Neural progenitor cell (in vitro differentiated cells): ENCODE measurements at regions not wholly inside any gene's neighbourhood (a gene's known extent, or its start where the extent isn't known, plus 50 kb on each side); places are given as distances from the start of the nearest gene placed in this dataset.

Source experiments
- DNase-seq: peaks from one replicate; pipeline ENCODE4 v3.0.0-alpha.2; 2016; ENCODE audit warnings: low spot score
- H2AFZ ChIP-seq: fragments of 200-600 bp; sonication (generic); replicated peaks from 2 replicates; pipeline ENCODE4 v1.6.1; 2016; ENCODE audit warnings: antibody characterized with exemption
- H3F3A ChIP-seq: fragments of 200-600 bp; sonication (generic); 2 replicates; pipeline ENCODE4 v1.6.1; 2016; ENCODE audit warnings: antibody characterized with exemption, low read depth
- H3K27ac ChIP-seq: fragments of 200-600 bp; sonication (generic); 2 replicates; pipeline ENCODE4 v1.5.1; 2016; ENCODE audit warnings: mild to moderate bottlenecking
- H3K27me3 ChIP-seq: fragments of 200-600 bp; sonication (generic); 2 replicates; pipeline ENCODE4 v1.6.1; 2016; ENCODE audit warnings: mild to moderate bottlenecking, moderate library complexity
- H3K36me3 ChIP-seq: fragments of 200-600 bp; sonication (generic); 2 replicates; pipeline ENCODE4 v1.5.1; 2016
- H3K4me1 ChIP-seq: fragments of 200-600 bp; sonication (generic); 2 replicates; pipeline ENCODE4 v1.6.1; 2016; ENCODE audit warnings: mixed run types
- H3K4me2 ChIP-seq: fragments of 200-600 bp; sonication (generic); 2 replicates; pipeline ENCODE4 v1.6.1; 2016
- H3K4me3 ChIP-seq: fragments of 200-600 bp; sonication (generic); 2 replicates; pipeline ENCODE4 v1.5.1; 2016
- H3K79me2 ChIP-seq: fragments of 200-600 bp; sonication (generic); 2 replicates; pipeline ENCODE4 v1.6.1; 2016; ENCODE audit warnings: low read depth
- H3K9ac ChIP-seq: fragments of 200-600 bp; sonication (generic); 2 replicates; pipeline ENCODE4 v1.6.1; 2016
- H3K9me3 ChIP-seq: fragments of 200-600 bp; sonication (generic); 2 replicates; pipeline ENCODE4 v1.5.1; 2016; ENCODE audit warnings: low read depth
- H4K20me1 ChIP-seq: fragments of 200-600 bp; sonication (generic); 2 replicates; pipeline ENCODE4 v1.6.1; 2016; ENCODE audit warnings: low read depth
- H3K27ac Mint-ChIP-seq: 3 replicates; pipeline ENCODE4 v1.8.0; 2021; ENCODE audit warnings: mixed read lengths
- H3K27me3 Mint-ChIP-seq: 2 replicates; pipeline ENCODE4 v1.8.0; 2022; ENCODE audit warnings: low read depth, mild to moderate bottlenecking, inconsistent platforms, moderate library complexity, mixed read lengths; ENCODE audit not compliant: insufficient read depth
- H3K36me3 Mint-ChIP-seq: 3 replicates; pipeline ENCODE4 v1.8.0; 2021; ENCODE audit warnings: mixed read lengths
- H3K4me1 Mint-ChIP-seq: 3 replicates; pipeline ENCODE4 v1.8.0; 2021; ENCODE audit warnings: mixed read lengths
- H3K4me3 Mint-ChIP-seq: 3 replicates; pipeline ENCODE4 v1.8.0; 2021; ENCODE audit warnings: mild to moderate bottlenecking, moderate library complexity, mixed read lengths
- H3K9me3 Mint-ChIP-seq: 3 replicates; pipeline ENCODE4 v1.8.0; 2020; ENCODE audit warnings: mixed read lengths
- EZH2 ChIP-seq: fragments of 200-600 bp; sonication (generic); IDR thresholded peaks from 2 replicates; pipeline ENCODE4 v1.6.1; 2017; ENCODE audit warnings: antibody characterized with exemption, mild to moderate bottlenecking, moderate library complexity
- EZH2phosphoT487 ChIP-seq: fragments of 200-600 bp; sonication (generic); IDR thresholded peaks from 2 replicates; pipeline ENCODE4 v1.6.1; 2017; ENCODE audit warnings: antibody characterized with exemption
- TF ChIP-seq, protein P1 (sequence below): fragments of 200-600 bp; sonication (generic); IDR thresholded peaks from 2 replicates; pipeline ENCODE4 v1.5.1; 2017; ENCODE audit warnings: antibody characterized with exemption, mild to moderate bottlenecking

DNA sequence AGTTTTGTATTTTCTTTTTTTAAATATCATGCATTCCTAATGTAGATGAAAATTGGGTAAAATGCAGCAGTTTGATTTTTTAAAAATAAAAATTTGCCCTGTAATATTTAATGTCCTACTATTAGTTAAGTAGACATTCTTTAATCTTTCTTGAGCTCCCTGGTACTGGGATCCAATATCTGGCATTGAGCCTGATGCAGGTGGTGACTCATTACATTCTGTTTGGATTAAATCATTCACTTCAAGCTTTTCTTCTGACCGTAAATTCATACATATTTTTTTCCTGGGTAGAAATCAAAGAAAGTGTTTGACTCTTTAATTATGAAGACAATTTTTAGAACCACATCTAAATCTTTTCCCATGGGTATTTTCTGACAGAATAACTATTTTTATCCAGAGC, 768.8 kb upstream of the SLC35B3 start:
- Mint-ChIP-seq H3K27ac (no peak overlapping the region), H3K4me3 (no peak overlapping the region), H3K4me1 (no peaks in the 10 kb centered on the region), H3K27me3 (no peaks in the 10 kb centered on the region), H3K36me3 (no peaks in the 10 kb centered on the region), H3K9me3 (peaks cover 6% of the 10 kb centered on the region)
- no peaks in the 10 kb centered on the region for H3K36me3 ChIP-seq
- H2AFZ ChIP-seq, result no peak overlapping the region
- H3K9ac ChIP-seq, result no peak overlapping the region
- H3K9me3 ChIP-seq, result no peaks in the 10 kb centered on the region
- H3K79me2 ChIP-seq, result no peaks in the 10 kb centered on the region
- H4K20me1 ChIP-seq, result no peaks in the 10 kb centered on the region
- no peak overlapping the region for H3K4me2 ChIP-seq
- no peak overlapping the region for H3K4me3 ChIP-seq
- H3K27me3 ChIP-seq, result no peaks in the 10 kb centered on the region
- H3F3A ChIP-seq, result no peaks in the 10 kb centered on the region
- no peaks in the 10 kb centered on the region for H3K4me1 ChIP-seq
- no peak for DNase-seq
- H3K27ac ChIP-seq, result no peak overlapping the region
- TF ChIP-seq, protein P1, sequence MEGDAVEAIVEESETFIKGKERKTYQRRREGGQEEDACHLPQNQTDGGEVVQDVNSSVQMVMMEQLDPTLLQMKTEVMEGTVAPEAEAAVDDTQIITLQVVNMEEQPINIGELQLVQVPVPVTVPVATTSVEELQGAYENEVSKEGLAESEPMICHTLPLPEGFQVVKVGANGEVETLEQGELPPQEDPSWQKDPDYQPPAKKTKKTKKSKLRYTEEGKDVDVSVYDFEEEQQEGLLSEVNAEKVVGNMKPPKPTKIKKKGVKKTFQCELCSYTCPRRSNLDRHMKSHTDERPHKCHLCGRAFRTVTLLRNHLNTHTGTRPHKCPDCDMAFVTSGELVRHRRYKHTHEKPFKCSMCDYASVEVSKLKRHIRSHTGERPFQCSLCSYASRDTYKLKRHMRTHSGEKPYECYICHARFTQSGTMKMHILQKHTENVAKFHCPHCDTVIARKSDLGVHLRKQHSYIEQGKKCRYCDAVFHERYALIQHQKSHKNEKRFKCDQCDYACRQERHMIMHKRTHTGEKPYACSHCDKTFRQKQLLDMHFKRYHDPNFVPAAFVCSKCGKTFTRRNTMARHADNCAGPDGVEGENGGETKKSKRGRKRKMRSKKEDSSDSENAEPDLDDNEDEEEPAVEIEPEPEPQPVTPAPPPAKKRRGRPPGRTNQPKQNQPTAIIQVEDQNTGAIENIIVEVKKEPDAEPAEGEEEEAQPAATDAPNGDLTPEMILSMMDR, result no peak
- TF ChIP-seq EZH2phosphoT487, result no peak
- no peak for TF ChIP-seq EZH2

DNA sequence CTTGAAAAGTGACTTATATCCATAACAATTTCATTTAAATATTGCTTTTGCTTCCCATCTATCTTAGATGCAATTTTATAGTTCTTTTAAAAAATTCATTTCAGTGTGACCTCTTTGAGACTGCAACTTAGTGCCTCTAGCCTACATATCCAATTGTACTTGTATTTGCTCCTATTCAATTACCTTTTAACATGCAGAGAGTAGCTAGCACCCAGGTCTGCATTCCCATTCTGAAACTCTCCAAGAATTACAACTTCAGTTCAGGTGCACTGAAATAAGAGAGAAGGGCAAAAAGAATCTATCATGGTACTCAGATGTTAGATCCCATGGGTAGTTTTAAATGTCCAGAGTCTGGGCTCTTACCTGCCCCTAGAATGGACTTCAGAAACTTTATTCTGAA, 765.4 kb upstream of the SLC35B3 start:
- no peak for DNase-seq
- TF ChIP-seq EZH2phosphoT487 (no peak), EZH2 (no peak)
- TF ChIP-seq, protein P1, result no peak

DNA sequence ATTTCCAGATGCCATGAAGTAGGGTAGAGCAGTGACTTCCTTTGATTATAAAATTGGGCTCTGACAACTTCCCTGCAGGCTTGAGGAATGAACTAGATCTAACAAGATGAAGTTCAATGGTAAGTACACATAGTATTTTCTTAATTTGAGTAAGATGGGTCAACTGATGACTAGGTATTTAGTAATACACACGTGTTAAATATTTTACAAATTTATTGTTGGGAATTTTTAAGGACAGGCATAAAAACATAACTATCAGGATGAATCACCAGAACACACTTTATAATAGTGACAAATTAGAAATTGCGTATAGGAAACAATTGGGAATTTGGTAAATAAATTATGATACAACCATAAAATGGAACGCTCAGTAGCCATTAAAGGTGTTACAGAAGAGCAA, 762.4 kb upstream of the SLC35B3 start:
- TF ChIP-seq EZH2phosphoT487 (no peak), EZH2 (no peak)
- TF ChIP-seq, protein P1, result no peak
- no peak overlapping the region for H2AFZ ChIP-seq
- H3K36me3 Mint-ChIP-seq, result no peaks in the 10 kb centered on the region

More for the DNA sequence above, 765.4 kb upstream of the SLC35B3 start:
- Histone ChIP-seq H3K27me3 (no peaks in the 10 kb centered on the region), H3K9me3 (no peaks in the 10 kb centered on the region), H3K4me1 (no peaks in the 10 kb centered on the region), H4K20me1 (no peaks in the 10 kb centered on the region), H3K4me2 (no peak overlapping the region), H3K27ac (no peak overlapping the region), H3K36me3 (no peaks in the 10 kb centered on the region), H3K79me2 (no peaks in the 10 kb centered on the region), H3K4me3 (no peak overlapping the region), H2AFZ (no peak overlapping the region), H3K9ac (no peak overlapping the region), H3F3A (no peaks in the 10 kb centered on the region)
- Mint-ChIP-seq H3K4me3 (no peak overlapping the region), H3K4me1 (no peaks in the 10 kb centered on the region), H3K36me3 (no peaks in the 10 kb centered on the region), H3K27ac (no peak overlapping the region), H3K27me3 (no peaks in the 10 kb centered on the region), H3K9me3 (peaks cover 6% of the 10 kb centered on the region)

DNA sequence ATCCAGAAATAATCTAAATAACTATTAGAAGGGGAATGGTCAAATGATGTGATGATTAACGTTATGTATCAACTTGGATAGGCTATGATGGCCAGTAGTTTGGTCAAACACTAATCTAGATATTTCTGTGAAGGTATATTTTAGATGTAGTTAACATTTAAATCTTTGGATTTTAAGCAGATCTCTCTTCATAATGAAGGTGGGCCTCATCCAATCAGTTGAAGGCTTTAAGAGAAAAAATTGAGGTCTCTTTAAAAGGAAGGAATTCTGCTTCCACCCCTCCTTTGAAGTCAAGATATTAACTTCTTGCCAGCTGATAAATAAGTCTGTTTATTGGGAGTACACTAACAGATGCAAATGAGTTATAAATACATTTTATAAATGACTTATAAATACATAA, 760.0 kb upstream of the SLC35B3 start:
- Histone ChIP-seq H3K79me2 (no peaks in the 10 kb centered on the region), H3K9ac (no peak overlapping the region), H3K4me1 (no peaks in the 10 kb centered on the region), H4K20me1 (no peaks in the 10 kb centered on the region), H3K4me2 (no peak overlapping the region), H3K4me3 (no peak overlapping the region), H3K36me3 (no peaks in the 10 kb centered on the region), H3K27ac (no peak overlapping the region), H3K27me3 (no peaks in the 10 kb centered on the region), H2AFZ (no peak overlapping the region), H3F3A (no peaks in the 10 kb centered on the region), H3K9me3 (no peaks in the 10 kb centered on the region)
- TF ChIP-seq EZH2phosphoT487 (no peak), EZH2 (no peak)
- TF ChIP-seq, protein P1, result no peak
- H3K4me1 Mint-ChIP-seq, result no peaks in the 10 kb centered on the region
- no peak overlapping the region for H3K27ac Mint-ChIP-seq
- no peaks in the 10 kb centered on the region for H3K27me3 Mint-ChIP-seq
- DNase-seq, result no peak
- H3K4me3 Mint-ChIP-seq, result no peak overlapping the region
- no peaks in the 10 kb centered on the region for H3K9me3 Mint-ChIP-seq
- no peaks in the 10 kb centered on the region for H3K36me3 Mint-ChIP-seq

More for the DNA sequence above, 762.4 kb upstream of the SLC35B3 start:
- Mint-ChIP-seq H3K27ac (no peak overlapping the region), H3K4me1 (no peaks in the 10 kb centered on the region), H3K4me3 (no peak overlapping the region), H3K27me3 (no peaks in the 10 kb centered on the region), H3K9me3 (no peaks in the 10 kb centered on the region)
- no peaks in the 10 kb centered on the region for H3K4me1 ChIP-seq
- no peak overlapping the region for H3K4me2 ChIP-seq
- no peaks in the 10 kb centered on the region for H3K79me2 ChIP-seq
- H3K36me3 ChIP-seq, result no peaks in the 10 kb centered on the region
- H3K9ac ChIP-seq, result no peak overlapping the region
- H3K27ac ChIP-seq, result no peak overlapping the region
- no peaks in the 10 kb centered on the region for H3F3A ChIP-seq
- H3K4me3 ChIP-seq, result no peak overlapping the region
- no peaks in the 10 kb centered on the region for H3K9me3 ChIP-seq
- no peaks in the 10 kb centered on the region for H4K20me1 ChIP-seq
- DNase-seq, result no peak
- H3K27me3 ChIP-seq, result no peaks in the 10 kb centered on the region
